ENCODE measurements at regions not wholly inside any gene's neighbourhood (a gene's known extent, or its start where the extent isn't known, plus 50 kb on each side); places are given as distances from the start of the nearest gene placed in this dataset.

DNA sequence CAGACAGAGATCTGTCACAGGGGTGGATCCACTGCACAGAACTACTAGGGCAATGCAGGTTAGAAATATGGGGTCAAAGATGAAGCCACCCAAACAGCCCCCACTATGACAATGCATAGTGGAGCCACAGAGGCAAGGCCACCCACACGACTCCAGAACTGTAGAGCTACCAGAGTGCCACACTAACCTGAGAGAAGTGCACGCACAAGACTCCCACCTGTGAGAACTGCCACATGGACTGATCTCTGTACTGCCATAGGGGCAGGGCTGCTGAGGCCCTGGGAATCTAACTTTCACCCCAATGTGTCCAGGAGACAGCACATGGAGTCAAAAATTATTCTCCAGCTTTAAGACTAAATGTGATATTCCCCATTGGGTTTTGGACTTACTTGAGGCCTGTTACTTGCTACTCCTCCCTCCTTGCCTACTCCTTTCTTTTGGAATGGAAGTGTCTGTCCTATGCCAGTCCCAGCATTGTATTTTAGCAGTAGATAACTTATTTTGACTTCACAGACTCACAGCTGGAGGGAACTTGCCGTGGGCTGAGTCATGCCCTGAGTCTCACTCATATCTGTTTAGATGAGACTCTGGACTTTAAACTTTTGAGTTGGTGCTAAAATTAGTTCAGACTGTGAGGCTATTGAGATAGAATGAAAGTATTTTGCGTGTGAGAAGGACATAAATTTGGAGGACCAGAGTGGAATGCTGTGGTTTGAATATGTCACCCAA, 853.3 kb downstream of the MAT2B start:
- DNase-seq = no peak

DNA sequence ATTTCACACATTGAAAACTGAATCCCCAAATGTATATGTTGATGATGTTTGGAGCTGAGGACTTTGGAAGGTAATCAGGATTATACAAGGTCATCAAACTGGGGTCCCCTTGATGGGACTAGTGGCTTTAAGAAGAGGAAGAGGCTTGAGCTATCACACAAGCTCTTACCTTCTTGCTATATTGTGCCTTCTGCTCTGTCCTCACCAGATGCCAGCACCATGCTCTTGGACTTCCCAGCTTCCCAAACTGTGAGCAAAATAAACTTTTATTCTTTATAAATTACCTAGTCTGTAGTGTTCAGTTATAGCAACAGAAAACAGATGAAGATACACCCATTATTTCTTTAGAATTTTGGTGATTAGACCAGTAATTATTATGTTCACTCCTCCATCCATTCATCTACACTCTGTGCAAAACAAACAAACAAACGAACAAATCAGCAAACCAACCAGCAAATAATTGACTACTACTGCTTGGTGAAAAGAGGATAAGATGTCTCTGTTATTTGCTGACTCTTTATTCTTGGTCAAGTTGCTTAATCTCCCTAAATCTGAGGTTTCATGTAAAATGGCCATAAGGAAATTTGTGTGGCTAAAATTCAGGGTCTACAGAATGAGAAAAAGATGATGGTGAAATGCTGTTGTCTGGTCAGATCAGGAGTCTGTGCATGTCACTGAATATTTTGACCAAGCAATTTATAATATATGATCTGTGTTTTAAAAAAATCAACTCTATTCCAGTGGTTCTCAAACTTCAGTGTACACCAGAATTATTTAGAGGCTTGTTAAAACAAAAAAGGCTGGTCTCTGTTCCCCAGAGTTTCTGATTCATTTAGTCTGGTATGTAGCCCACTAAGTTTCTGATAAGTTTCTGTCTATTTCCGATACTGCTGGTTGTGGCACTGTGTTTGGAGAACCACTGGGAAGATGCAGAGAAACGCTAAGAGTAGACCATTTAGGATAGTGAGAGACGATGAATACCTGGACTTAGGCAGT, 854.1 kb downstream of the MAT2B start:
- DNase-seq = no peak

DNA sequence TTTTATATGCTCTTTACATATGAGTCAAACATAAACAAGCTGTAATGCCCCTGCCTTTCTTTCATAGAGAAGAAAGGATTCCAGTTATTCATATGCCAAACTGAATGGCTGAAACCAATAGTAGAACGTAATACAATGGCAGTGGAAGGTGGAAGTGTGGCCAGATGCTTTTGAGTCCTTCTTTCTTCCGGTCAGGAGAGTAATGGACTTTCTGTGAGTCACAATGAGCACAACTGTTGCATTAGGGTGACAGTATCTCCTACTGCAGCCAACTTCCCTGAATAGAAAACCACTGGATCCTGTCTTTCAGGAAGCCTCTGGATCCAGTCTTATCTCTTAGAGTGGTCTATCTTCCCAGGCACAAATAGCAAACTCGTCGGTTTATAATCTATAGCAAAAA, 855.2 kb downstream of the MAT2B start:
- DNase-seq = no peak

DNA sequence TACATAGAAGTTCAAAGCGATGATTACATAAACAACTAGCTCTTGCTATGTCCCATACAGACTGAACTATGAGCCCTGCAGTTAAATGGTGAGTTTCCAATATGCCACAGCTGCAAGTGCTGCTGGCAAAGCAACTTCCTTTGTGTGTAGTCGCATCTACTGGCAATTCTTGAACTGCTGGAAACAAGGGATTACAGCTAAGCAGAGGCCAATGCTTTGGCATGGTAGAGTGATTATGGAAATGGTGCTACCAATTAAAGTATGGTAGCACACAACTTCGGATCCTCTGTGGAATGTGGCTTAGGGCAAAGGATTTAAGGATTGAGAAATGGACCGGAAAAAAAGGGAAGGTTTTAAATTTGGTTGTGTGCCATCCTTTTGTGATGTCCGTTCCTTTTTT, 856.6 kb downstream of the MAT2B start:
- peak; percentile 64 to 77 for DNase-seq

DNA sequence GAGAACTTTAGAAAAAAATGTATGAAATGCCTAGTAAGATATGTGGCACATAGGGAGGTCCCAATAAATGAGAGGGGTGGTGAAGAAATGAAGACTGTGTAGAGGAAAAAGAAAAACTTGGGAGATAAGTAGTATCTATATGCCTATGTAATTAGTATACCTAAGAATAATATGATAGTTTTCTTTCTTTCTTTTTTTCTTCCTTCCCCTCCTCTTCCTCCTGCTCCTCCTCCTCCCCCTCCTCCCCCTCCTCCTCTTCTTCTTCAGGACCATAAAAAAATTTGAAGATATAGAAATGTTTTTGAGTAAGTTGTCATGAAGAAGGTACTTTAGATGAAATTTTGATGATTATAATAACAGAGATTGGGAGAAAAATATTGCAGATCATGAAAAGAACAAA, 857.4 kb downstream of the MAT2B start:
- no peak for DNase-seq

DNA sequence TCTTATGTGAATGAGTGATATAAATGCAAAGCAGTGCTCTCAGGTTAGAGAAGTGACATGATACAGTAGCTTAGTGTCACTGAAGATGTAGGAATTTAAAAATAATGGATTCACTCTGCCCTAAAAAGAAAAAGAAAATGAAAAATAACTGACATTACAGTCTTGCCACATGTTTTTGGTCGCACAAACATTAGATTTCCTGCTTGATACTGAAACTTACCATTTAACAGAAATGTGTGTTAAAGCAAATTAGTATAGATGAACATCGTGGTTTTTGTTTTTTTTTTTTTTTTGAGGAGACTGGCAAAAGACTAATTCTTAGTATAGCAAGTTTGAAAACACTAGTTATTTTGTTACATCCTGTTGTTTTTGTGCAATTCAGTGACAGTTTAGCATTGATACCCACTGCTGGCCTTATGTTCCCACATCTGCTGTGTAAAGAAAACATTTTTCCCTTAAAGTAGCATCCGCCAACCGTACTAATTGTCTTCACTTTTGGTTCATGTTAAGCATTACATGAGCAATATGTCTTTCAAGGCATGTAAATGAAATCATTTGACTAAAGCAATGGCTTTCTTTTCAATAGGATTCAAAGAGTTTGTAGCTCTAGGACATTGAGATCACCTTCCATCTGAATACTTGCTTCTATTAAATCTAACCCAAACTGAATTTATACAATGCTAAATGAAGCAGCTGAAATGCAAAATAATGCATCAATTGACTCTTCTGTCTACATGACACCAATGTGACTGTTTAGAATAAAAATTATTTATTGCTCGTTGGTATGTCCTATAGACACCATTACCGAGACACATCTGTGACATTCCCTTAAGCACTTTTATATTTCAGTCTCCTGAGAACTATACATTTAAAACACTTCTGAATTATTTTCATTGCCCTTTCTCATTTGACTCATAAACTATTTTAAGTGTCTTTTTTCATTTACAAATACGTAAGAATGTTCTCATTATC, 859.1 kb downstream of the MAT2B start:
- no peak for DNase-seq

DNA sequence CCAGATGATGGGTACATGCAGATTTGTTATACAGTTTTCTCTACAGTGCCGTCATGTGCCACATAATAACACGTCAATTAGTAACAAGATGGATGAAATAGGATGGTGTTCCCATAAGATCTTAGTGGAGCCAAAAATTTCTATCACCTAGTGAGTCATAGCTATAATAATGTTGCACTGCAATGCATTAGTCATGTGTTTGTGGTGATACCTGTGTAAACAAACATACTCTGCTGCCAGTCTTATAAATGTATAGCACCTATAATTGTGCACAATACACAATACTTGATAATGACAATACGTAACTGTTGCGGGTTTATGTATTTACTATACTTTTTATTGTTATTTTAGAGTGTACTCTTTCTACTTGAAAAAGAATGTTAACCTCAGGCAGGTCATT, 865.4 kb downstream of the MAT2B start:
- no peak for DNase-seq

DNA sequence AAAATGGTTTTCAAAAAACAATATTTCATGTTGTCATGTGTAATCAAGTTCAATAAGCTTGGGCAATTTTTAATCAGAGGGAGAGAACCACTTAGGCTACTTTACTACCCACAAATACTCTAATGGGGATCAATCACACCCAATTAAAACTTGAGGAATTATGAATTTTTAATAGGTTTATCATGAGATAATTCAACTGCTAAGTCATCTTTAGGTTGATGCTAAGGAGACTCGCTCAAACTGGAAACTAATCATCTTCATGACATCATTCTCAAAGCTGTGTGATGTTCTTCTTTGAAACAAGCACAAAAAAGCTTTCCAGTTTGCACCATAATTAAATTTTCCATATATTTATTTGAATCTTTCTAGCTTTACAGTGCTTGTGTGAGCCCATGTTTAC, 867.5 kb downstream of the MAT2B start:
- no peak for DNase-seq

DNA sequence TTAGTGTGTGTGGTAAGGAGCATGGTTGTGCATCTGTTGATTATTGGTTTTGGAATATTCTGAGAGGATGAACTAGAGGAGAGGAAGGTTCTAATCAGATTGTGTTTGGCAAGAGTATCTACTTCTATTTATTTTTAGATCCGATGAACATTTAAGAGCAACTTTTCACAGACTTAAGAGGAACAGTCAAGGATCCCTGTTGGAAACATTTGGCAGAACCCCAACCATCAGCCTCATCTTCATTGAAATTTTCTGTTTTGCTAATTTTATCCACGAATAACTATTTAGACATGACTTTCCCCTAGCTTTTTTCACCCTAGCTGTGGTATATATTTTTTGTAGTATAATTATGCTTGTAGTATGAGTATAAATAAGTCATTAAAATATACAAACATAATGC, 868.5 kb downstream of the MAT2B start:
- DNase-seq = no peak

DNA sequence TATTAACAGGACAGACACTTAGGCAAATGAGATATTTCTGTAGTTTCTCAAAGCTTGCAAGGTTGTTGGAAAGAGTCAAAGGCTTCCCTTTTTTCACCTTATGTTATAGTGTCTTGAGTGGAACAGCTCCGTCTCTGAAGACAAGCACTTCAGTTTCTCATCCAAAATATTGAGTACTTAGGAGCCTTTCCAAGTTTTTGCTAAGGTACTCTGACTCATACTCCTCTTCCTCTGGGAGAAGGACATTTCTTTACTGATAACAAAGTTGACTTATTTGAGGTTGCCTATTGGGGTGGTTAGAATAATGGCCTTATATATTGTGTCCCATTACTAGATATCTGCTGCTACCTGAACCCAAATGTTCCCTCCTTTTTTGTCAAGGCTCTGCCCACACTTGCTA, 869.6 kb downstream of the MAT2B start:
- no peak for DNase-seq

DNA sequence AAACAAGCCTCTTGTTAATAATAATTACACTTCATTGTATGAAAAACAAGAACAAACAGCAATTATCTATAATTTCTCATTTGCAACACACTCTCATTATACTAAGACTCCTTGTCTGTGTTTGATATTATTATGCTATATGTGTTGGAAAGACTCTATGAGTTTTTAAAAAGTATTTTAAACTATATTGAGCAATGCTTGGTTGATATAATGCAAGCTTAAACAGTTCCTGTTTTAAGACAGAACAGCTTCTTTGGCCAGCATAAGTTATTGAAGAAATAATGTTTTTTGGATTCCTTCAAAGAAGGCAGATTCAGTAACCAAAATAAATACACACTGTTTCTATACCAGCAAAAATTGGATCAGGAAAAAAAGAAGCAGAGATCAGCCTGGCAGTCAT, 871.4 kb downstream of the MAT2B start:
- DNase-seq = no peak

DNA sequence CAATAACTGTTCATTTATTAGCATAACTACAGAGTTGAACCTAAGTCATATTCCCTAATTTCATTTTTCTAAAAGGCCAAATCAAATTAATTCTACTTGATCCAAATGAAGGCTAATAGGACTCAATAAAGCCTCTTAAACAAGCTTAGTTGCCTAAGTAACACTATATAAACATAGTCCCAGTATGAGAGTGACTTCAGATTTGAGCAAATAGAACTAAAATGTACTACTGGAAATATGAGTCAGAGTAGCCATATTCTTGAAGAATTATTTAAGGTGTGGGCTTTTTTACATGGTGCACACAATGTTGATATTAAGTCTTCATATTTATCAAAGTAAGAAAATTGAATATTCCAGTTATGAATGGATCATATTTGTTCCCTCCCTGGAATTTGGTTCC, 872.3 kb downstream of the MAT2B start:
- DNase-seq = no peak

DNA sequence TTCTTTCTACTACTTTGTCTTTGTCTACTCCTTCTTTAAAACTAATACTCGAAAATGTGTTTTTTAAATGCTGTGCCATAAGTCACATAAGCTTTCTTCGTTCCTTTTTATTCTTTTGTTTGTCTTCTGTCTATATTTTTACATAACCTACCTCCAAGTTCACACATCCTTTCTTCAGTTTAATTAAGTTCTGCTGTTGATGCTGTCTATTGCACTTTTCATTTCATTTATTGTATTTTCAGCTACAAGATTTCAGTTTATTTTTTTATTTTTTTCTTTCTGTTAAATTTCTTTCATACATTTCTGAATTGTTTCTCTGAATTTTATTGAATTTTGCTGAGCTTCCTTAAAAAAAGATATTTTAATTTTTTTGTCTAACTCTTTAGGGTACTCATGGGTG, 878.2 kb downstream of the MAT2B start:
- no peak for DNase-seq

DNA sequence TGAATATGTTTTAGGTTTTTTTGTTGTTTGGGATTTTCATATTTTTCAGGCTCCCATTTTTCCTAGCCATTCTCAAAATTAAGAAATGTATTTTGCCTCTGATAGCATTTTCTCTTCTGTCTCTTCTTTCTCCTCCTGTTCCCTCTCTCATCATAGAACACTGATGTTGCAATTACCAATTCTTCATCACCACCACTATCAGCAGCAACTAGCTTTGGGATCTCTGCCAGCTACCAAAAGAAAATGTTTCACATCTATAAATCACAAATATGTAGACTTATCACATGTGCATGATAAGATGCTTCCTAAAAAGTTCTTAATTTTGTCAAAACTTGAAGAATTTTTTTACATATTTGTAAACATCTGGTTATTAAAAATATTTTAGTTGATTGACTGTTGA, 887.1 kb downstream of the MAT2B start:
- no peak for DNase-seq

DNA sequence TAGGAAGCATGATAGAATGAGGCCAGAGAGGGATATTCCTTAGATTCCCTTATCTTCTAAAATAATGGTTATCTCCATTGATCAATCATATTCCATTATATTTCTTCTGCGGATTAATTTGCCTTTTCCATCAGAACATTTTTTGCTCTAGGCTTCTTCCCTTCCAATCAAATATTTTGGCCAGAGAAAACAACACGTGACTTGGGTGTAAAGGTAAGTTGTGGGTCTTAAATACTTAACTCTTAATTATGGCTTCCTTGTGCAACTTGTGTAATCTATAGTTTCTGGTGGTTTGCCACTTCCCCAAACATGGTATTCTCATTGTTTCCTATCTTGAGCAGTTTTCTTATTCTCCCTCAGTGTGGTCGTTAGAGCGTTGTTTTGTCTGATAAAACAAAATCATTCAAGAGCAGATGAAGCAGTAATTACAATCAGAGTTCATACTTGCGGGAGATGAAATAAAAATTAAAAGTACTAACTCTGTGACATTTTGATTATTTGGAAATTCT, 889.3 kb downstream of the MAT2B start:
- no peak for DNase-seq

DNA sequence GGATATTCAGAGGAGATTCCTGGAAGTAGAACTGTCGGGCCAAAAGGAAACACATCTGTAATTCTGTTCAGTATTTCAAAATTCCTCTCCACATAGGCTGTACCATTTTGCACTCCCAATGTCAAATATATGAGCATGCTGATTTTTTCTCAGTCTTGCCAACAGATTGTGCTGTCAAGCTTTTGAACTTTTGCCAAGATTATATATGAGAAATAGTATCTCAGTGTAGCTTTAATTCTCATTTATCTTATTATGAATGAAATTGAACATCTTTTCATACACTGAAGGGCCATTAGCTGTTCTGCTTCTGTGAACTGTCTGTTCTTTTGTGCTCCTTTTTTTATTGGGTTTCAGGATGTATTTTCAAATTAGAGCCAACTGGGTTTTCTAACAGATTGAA, 907.1 kb downstream of the MAT2B start:
- no peak for DNase-seq

DNA sequence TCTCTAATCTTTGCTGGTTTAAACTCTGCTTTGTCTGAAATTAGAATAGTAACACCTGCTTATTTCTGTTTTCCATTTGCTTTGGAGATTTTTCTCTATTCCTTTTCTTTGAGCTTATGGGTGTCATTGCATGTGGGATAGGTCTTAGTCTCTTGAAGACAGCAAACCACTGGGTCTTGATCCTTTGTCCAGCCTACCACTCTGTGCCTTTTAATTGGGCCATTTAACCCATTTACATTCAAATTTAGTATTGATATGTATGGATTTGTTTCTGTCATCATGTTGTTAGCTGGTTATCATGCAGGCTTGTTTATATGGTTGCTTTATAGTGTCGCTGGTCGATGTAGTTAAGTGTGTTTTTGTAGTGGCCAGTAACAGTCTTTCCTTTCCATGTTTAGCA, 914.7 kb downstream of the MAT2B start:
- no peak for DNase-seq

DNA sequence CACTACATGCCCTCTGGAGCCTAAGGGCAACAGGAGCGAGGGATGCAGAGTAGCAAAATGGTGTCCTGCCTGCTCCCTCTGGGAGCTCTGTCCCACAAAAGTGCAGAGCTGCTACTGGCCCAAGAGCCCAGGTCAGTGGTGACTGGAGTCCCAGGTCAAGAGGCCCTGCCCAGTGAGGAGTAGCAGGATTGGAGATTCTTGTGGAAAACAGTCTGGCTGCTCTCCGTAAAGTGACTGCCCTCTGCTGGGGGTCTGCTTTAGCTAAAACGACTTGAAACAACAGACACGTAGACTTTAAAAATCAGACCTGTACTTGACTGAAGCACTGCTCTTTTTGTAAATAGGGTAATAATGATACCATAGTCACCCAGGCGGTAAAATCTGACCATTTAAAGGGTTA, 917.0 kb downstream of the MAT2B start:
- peak in 1 of 2 experiments; percentile 31 for DNase-seq

DNA sequence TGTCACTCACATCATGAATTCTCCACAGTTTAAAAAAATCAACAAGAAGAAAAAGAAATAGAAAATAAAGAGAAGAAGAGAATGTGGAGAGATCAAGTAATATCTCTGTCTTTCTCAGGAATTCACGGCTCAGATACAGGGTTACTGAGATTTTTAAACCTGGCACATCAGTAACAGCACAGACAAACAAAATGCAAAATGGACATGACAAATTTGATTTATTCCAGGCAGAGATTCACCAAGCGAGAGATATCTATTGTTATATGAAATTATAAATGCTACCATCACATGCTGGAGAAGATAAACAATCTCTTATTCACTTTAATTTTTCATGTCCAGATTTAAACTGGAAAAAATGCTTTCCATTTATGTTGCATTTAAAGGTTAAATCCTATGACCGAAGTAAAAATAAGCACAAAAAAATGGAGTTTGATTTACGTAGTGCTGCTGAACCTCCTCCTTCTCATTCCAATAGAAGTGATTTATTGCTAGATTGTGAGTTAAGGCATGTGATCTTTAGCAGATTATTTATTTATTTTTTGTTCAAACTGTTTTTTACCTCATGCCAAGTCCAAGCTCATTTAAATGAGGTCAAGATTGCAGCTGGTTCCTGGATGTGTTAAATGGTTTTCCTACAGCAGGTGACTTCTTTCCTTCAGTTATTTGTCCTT, 926.4 kb downstream of the MAT2B start:
- no peak for DNase-seq

DNA sequence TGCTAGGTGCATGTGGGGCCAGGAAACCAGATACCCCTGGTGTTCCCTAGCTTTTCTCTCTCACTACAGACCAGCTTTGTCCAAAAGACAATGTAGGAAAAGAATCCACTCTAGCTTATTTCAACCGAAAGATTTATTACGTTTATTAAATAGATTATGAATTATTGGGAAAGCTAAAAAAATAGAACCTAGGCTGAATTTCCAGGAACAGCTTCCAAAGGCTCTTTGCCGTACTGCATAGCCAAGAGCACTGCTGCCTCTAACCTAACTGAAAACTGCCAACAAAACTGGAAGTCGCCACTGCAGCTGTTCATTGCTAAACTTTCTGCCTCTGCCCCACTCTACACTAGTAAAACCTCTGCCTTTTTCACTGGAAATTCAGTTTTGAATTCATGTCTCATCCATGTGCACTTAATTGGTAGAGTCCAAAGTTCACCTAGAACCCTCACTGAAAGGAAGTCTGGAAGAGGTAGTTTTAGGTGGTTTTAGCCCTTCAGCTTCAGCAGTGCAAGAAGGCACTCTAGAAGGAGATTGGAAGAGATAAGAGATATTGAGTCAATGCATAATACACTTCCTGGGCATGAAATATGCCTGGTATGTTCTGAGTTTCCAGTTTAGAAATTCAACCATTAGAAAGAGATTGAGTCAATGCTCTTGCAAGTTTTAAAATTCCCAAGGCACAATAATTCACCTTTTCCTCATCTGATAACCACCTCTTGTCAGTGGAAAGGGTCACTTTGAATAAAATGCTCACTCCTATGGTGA, 927.9 kb downstream of the MAT2B start:
- DNase-seq = no peak

DNA sequence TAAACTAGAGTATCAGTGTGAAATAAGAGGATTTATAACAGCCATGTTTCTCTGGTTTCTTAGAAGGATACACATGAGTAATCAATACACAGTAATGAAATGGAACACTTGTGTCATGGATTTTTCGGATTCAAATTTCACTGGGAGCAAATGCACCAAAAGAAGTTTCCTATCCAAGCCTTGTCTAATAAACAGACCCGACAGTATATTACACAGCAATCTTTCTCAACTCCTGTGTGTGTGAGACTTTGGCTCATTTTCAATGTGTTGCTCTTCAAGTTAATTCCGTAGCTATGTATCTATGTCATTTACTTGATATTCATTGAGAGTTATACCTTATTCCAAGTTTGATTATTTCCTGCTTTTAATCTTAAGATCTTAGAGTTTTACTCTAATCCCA, 930.2 kb downstream of the MAT2B start:
- no peak for DNase-seq
